HCT116 (cell line): ENCODE measurements at regions not wholly inside any gene's neighbourhood (a gene's known extent, or its start where the extent isn't known, plus 50 kb on each side); places are given as distances from the start of the nearest gene placed in this dataset.

Source experiments
- ATAC-seq: fragments of 200-7000 bp; cut with Tn5 transposase; 2 replicates; pipeline ENCODE4 v1.9.1; 2020; ENCODE audit warnings: mild to moderate bottlenecking, moderate library complexity
- BruUV-seq: library from RNA; stranded (reverse); fragments of 400-500 nt; replicated peaks from 2 replicates; lab custom pipeline; 2021; lab: Mats Ljungman, UMichigan
- CTCF ChIA-PET: fragments of 300-600 bp; sonication (Branson Sonifier 250); formaldehyde crosslinking; loops from one replicate; lab custom pipeline; 2021; ENCODE audit warnings: antibody characterized with exemption; lab: Charles Lee
- POLR2A ChIA-PET: fragments of 300-600, 350-600 bp; sonication (Branson Sonifier 250); formaldehyde crosslinking; loops from one replicate; lab custom pipeline; 2021; ENCODE audit warnings: antibody characterized with exemption; lab: Charles Lee
- RAD21 ChIA-PET, 2 experiments: fragments of 300-600 bp; sonication (Branson Sonifier 250); formaldehyde crosslinking; loops; one replicate each; lab custom pipeline; 2023; ENCODE audit warnings: low total read pairs in 2 of 2; ENCODE audit not compliant: uncharacterized antibody in 2 of 2, unreplicated experiment in 2 of 2, low non-redundant PET in 1 of 2; lab: Charles Lee
- DNase-seq: peaks from one replicate; pipeline ENCODE4 v3.0.0-alpha.2; 2010; ENCODE audit warnings: low read depth, low spot score
- H2AFZ ChIP-seq: fragments of 200-600 bp; shearing (Covaris generic), sonication (generic); 2 replicates; pipeline ENCODE4 v1.6.1; 2017; ENCODE audit warnings: low read depth, mixed run types, mixed read lengths, antibody characterized with exemption, low read length; ENCODE audit not compliant: poor library complexity, severe bottlenecking
- H3K27ac ChIP-seq: 2 replicates; pipeline ENCODE4 v1.5.1; 2012; ENCODE audit warnings: low read depth, low read length
- H3K27me3 ChIP-seq: fragments of 200-600 bp; sonication (generic); 2 replicates; pipeline ENCODE4 v1.6.1; 2016; ENCODE audit warnings: mixed run types, low read length, mixed read lengths; ENCODE audit not compliant: insufficient read depth
- H3K36me3 ChIP-seq, 2 experiments: fragments of 200-500 bp in 1 of 2; fragments of 200-600 bp in 1 of 2; sonication (Bioruptor generic) in 1 of 2; sonication (generic) in 1 of 2; 2 replicates each; pipeline versions ENCODE4 v1.5.1 to v1.6.1; 2014 to 2016; ENCODE audit warnings: low read length in 2 of 2, inconsistent platforms in 1 of 2, mixed read lengths in 1 of 2, mixed run types in 1 of 2; ENCODE audit not compliant: insufficient read depth in 2 of 2, control insufficient read depth in 1 of 2
- H3K4me1 ChIP-seq, 2 experiments: fragments of 200-600 bp in 1 of 2; sonication (generic) in 1 of 2; 2 replicates each; pipeline versions ENCODE4 v1.5.1 to v1.6.1; 2012 to 2017; ENCODE audit warnings: low read length in 2 of 2, inconsistent platforms in 1 of 2, mild to moderate bottlenecking in 1 of 2, mixed read lengths in 1 of 2, mixed run types in 1 of 2, moderate library complexity in 1 of 2; ENCODE audit not compliant: insufficient read depth in 2 of 2, control insufficient read depth in 1 of 2
- H3K4me2 ChIP-seq: fragments of 200-600 bp; sonication (generic); 2 replicates; pipeline ENCODE4 v1.6.1; 2017; ENCODE audit warnings: mixed run types, low read length, mixed read lengths
- H3K4me3 ChIP-seq, 2 experiments: fragments of 200-600 bp in 1 of 2; sonication (generic) in 1 of 2; replicated peaks in 1 of 2; 2 replicates each; pipeline ENCODE4 v1.5.1; 2011 to 2016; ENCODE audit warnings: low read length in 2 of 2, control low read depth in 1 of 2, low read depth in 1 of 2, mild to moderate bottlenecking in 1 of 2, mixed read lengths in 1 of 2, mixed run types in 1 of 2
- H3K79me2 ChIP-seq: fragments of 200-600 bp; sonication (generic); 2 replicates; pipeline ENCODE4 v1.6.1; 2017; ENCODE audit warnings: mild to moderate bottlenecking, mixed run types, low read length, moderate library complexity, mixed read lengths; ENCODE audit not compliant: insufficient read depth
- H3K9ac ChIP-seq: fragments of 200-600 bp; sonication (generic); 2 replicates; pipeline ENCODE4 v1.6.1; 2016; ENCODE audit warnings: low read length, mixed read lengths
- H3K9me2 ChIP-seq: fragments of 200-600 bp; sonication (generic), shearing (Covaris generic); 2 replicates; pipeline ENCODE4 v1.6.1; 2017; ENCODE audit warnings: mixed run types, mild to moderate bottlenecking, moderate library complexity; ENCODE audit not compliant: insufficient read depth
- H3K9me3 ChIP-seq, 2 experiments: fragments of 200-500 bp in 1 of 2; fragments of 200-600 bp in 1 of 2; sonication (Bioruptor generic) in 1 of 2; sonication (generic) in 1 of 2; 2 replicates each; pipeline ENCODE4 v1.6.1; 2014 to 2017; ENCODE audit warnings: low read length in 2 of 2, mixed read lengths in 2 of 2, inconsistent platforms in 1 of 2, low read depth in 1 of 2, mild to moderate bottlenecking in 1 of 2, mixed run types in 1 of 2, moderate library complexity in 1 of 2; ENCODE audit not compliant: control insufficient read depth in 1 of 2, insufficient read depth in 1 of 2
- H4K20me1 ChIP-seq: fragments of 200-600 bp; sonication (generic), shearing (Covaris generic); 2 replicates; pipeline ENCODE4 v1.6.1; 2017; ENCODE audit warnings: mixed run types, mild to moderate bottlenecking, moderate library complexity; ENCODE audit not compliant: insufficient read depth
- ATF3 ChIP-seq: IDR thresholded peaks from 2 replicates; pipeline ENCODE4 v1.6.1; 2012
- CBX3 ChIP-seq: IDR thresholded peaks from 2 replicates; pipeline ENCODE4 v1.6.1; 2012; ENCODE audit warnings: low read depth
- CEBPB ChIP-seq: IDR thresholded peaks from 2 replicates; pipeline ENCODE4 v1.6.1; 2012; ENCODE audit warnings: low read depth
- CTCF ChIP-seq, 3 experiments: fragments of 200-600 bp in 1 of 3; sonication (generic) in 1 of 3; IDR thresholded peaks in 2 of 3; conservative IDR thresholded peaks in 1 of 3; 2 replicates each; pipeline ENCODE4 v1.5.1; 2012 to 2017; ENCODE audit warnings: low read depth in 2 of 3, low read length in 2 of 3, antibody characterized with exemption in 1 of 3, borderline replicate concordance in 1 of 3, control low read depth in 1 of 3, mild to moderate bottlenecking in 1 of 3, mixed read lengths in 1 of 3, mixed run types in 1 of 3, moderate library complexity in 1 of 3; ENCODE audit not compliant: insufficient read depth in 1 of 3
- EGR1 ChIP-seq: IDR thresholded peaks from 2 replicates; pipeline ENCODE4 v1.6.1; 2012; ENCODE audit warnings: low read depth
- ELF1 ChIP-seq: IDR thresholded peaks from 2 replicates; pipeline ENCODE4 v1.6.1; 2012; ENCODE audit warnings: low read depth, borderline replicate concordance
- EZH2phosphoT487 ChIP-seq: fragments of 200-600 bp; IDR thresholded peaks from 2 replicates; pipeline ENCODE4 v1.6.1; 2018; ENCODE audit warnings: antibody characterized with exemption, borderline replicate concordance
- FOSL1 ChIP-seq: IDR thresholded peaks from 2 replicates; pipeline ENCODE4 v1.6.1; 2012; ENCODE audit warnings: low read depth
- MAX ChIP-seq: IDR thresholded peaks from 2 replicates; pipeline ENCODE4 v1.6.1; 2012
- POLR2A ChIP-seq: IDR thresholded peaks from 2 replicates; pipeline ENCODE4 v1.7.0; 2011; ENCODE audit warnings: borderline replicate concordance; ENCODE audit not compliant: insufficient read depth, insufficient read length; ENCODE audit errors: extremely low read depth
- POLR2AphosphoS5 ChIP-seq: IDR thresholded peaks from 2 replicates; pipeline ENCODE4 v1.6.1; 2011; ENCODE audit warnings: mild to moderate bottlenecking, low read depth, low read length, moderate library complexity
- RAD21 ChIP-seq: IDR thresholded peaks from 2 replicates; pipeline ENCODE4 v1.6.1; 2012; ENCODE audit warnings: low read depth, mild to moderate bottlenecking
- REST ChIP-seq: IDR thresholded peaks from 2 replicates; pipeline ENCODE4 v1.6.1; 2012; ENCODE audit warnings: low read depth
- SP1 ChIP-seq: IDR thresholded peaks from 2 replicates; pipeline ENCODE4 v1.6.1; 2012; ENCODE audit warnings: low read depth
- YY1 ChIP-seq: IDR thresholded peaks from 2 replicates; pipeline ENCODE4 v1.6.1; 2011; ENCODE audit warnings: low read length, low read depth, moderate library complexity, mild to moderate bottlenecking; ENCODE audit not compliant: insufficient replicate concordance; ENCODE audit errors: extremely low read depth
- ZFX ChIP-seq: fragments of 450-650 bp; IDR thresholded peaks from 2 replicates; pipeline ENCODE4 v1.6.1; 2017
- ZNF274 ChIP-seq: fragments of 200-500 bp; sonication (Bioruptor generic); IDR thresholded peaks from 2 replicates; pipeline ENCODE4 v1.6.1; 2014; ENCODE audit warnings: mild to moderate bottlenecking, low read depth, low read length, inconsistent platforms
- intact Hi-C: fragments of 100-400 bp; cut with micrococcal nuclease; formaldehyde crosslinking; loops from 2 replicates; pipeline ENCODE4 v1.10.0; 2022

- no peak for ATAC-seq
- BruUV-seq = no TSS peak
- intact Hi-C loops = no loop called here
These were observed 309.4 kb downstream of the PARP8 start for GRCh38 chr5:50975840-50976239.

More at GRCh38 chr5:50975840-50976239, 309.4 kb downstream of the PARP8 start:
- POLR2A ChIA-PET = no interaction called here
- H4K20me1 ChIP-seq = no peaks in the 10 kb centered on the region
- H3K27ac ChIP-seq = no peak overlapping the region
- H3K9ac ChIP-seq = no peak overlapping the region
- H3K36me3 ChIP-seq = no peaks in the 10 kb centered on the region
- no peak overlapping the region for H2AFZ ChIP-seq
- TF ChIP-seq ZFX (no peak), REST (no peak), FOSL1 (no peak), SP1 (no peak), CTCF (IDR thresholded peaks at IDR 0.05 in 2 of 3, conservative IDR thresholded peaks at IDR 0.05 in 1 of 3; ENCODE audit: borderline replicate concordance in 1 of 3, insufficient read depth in 1 of 3, low read depth in 2 of 3, low read length in 2 of 3) (no peak), POLR2A (no peak), EZH2phosphoT487 (no peak), POLR2AphosphoS5 (no peak), CBX3 (no peak), ELF1 (no peak), YY1 (no peak), ATF3 (no peak), EGR1 (no peak), CEBPB (no peak), ZNF274 (no peak), MAX (no peak), RAD21 (no peak)
- TF ChIP-seq, all 23 proteins: peak for 0
- CTCF ChIA-PET = no interaction called here
- Histone ChIP-seq H3K9me2 (no peaks in the 10 kb centered on the region), H3K4me1 (no peaks in the 10 kb centered on the region), H3K4me2 (no peak overlapping the region), H3K79me2 (no peaks in the 10 kb centered on the region), H3K9me3 (no peaks in the 10 kb centered on the region), H3K27me3 (no peaks in the 10 kb centered on the region), H3K4me3 (no peak overlapping the region)
- RAD21 ChIA-PET = no interaction called here
- DNase-seq = no peak
